CD14-positive monocyte (primary cell): ENCODE measurements at regions not wholly inside any gene's neighbourhood (a gene's known extent, or its start where the extent isn't known, plus 50 kb on each side); places are given as distances from the start of the nearest gene placed in this dataset.
A peak's percentile ranks its signal among the peaks of the same experiment; 100 is the strongest.

Experiments
- DNase-seq, 3 donors: peaks; one replicate each; pipeline ENCODE4 v3.0.0-alpha.2; 2011 to 2022
- H2AFZ ChIP-seq: 2 replicates; pipeline ENCODE4 v1.6.0; 2012; ENCODE audit warnings: mild to moderate bottlenecking, low read depth, low read length, inconsistent platforms; ENCODE audit not compliant: insufficient read depth, poor library complexity, severe bottlenecking
- H3K27ac ChIP-seq, 2 donors: 1 replicate in 1 of 2; 2 replicates in 1 of 2; pipeline ENCODE4 v1.5.1; 2012 to 2013; ENCODE audit warnings: low read length in 2 of 2, control low read depth in 1 of 2, inconsistent platforms in 1 of 2, low read depth in 1 of 2, mild to moderate bottlenecking in 1 of 2
- H3K27me3 ChIP-seq, 2 donors: one replicate each; pipeline versions ENCODE4 v1.6.0 to v1.6.1; 2011 to 2013; ENCODE audit warnings: low read length in 2 of 2; ENCODE audit not compliant: control insufficient read depth in 2 of 2, insufficient read depth in 2 of 2
- H3K36me3 ChIP-seq, 2 donors: replicated peaks in 1 of 2; 1 replicate in 1 of 2; 2 replicates in 1 of 2; pipeline versions ENCODE4 v1.5.1 to v1.6.1; 2012 to 2013; ENCODE audit warnings: low read length in 2 of 2, control low read depth in 1 of 2, inconsistent platforms in 1 of 2, mild to moderate bottlenecking in 1 of 2; ENCODE audit not compliant: insufficient read depth in 2 of 2, control insufficient read depth in 1 of 2
- H3K4me1 ChIP-seq, 2 donors: 1 replicate in 1 of 2; 2 replicates in 1 of 2; pipeline versions ENCODE4 v1.5.1 to v1.6.1; 2012 to 2013; ENCODE audit warnings: low read length in 2 of 2, control low read depth in 1 of 2, inconsistent platforms in 1 of 2, mild to moderate bottlenecking in 1 of 2, moderate library complexity in 1 of 2; ENCODE audit not compliant: insufficient read depth in 2 of 2, control insufficient read depth in 1 of 2
- H3K4me2 ChIP-seq: replicated peaks from 2 replicates; pipeline ENCODE3; 2012; ENCODE audit warnings: low read length, moderate library complexity, mild to moderate bottlenecking; ENCODE audit not compliant: poor library complexity, severe bottlenecking; ENCODE audit errors: extremely low read depth
- H3K4me3 ChIP-seq, 3 experiments: fragments of 200-600 bp in 1 of 3; sonication (generic) in 1 of 3; replicated peaks in 1 of 3; 1 replicate in 2 of 3; 2 replicates in 1 of 3; pipeline ENCODE4 v1.5.1; 2011 to 2013; ENCODE audit warnings: low read length in 3 of 3, mild to moderate bottlenecking in 3 of 3, control low read depth in 2 of 3, low read depth in 2 of 3, inconsistent platforms in 1 of 3, moderate library complexity in 1 of 3
- H3K79me2 ChIP-seq: 2 replicates; pipeline ENCODE4 v1.6.0; 2012; ENCODE audit warnings: mild to moderate bottlenecking, control low read depth, inconsistent platforms, low read length, moderate library complexity; ENCODE audit not compliant: insufficient read depth
- H3K9ac ChIP-seq: 2 replicates; pipeline ENCODE4 v1.6.0; 2017; ENCODE audit warnings: low read length, mild to moderate bottlenecking; ENCODE audit not compliant: insufficient read depth, poor library complexity, severe bottlenecking
- H3K9me3 ChIP-seq, 2 donors: replicated peaks in 1 of 2; 1 replicate in 1 of 2; 2 replicates in 1 of 2; pipeline versions ENCODE4 v1.5.1 to v1.6.1; 2012 to 2013; ENCODE audit warnings: low read length in 2 of 2, control low read depth in 1 of 2; ENCODE audit not compliant: control insufficient read depth in 1 of 2, insufficient read depth in 1 of 2
- H4K20me1 ChIP-seq: 2 replicates; pipeline ENCODE4 v1.6.0; 2012; ENCODE audit warnings: mild to moderate bottlenecking, low read length, control low read depth, moderate library complexity; ENCODE audit not compliant: insufficient read depth
- H3K27ac Mint-ChIP-seq, 7 donors: one replicate each; pipeline ENCODE4 v1.8.0; 2020; ENCODE audit warnings: mild to moderate bottlenecking in 7 of 7, mixed read lengths in 7 of 7, moderate library complexity in 6 of 7, inconsistent platforms in 2 of 7
- H3K27me3 Mint-ChIP-seq, 3 donors: one replicate each; pipeline ENCODE4 v1.8.0; 2021 to 2022; ENCODE audit warnings: low read depth in 3 of 3, mild to moderate bottlenecking in 3 of 3, mixed read lengths in 3 of 3, moderate library complexity in 3 of 3, inconsistent platforms in 1 of 3
- H3K36me3 Mint-ChIP-seq, 2 donors: one replicate each; pipeline ENCODE4 v1.8.0; 2020; ENCODE audit warnings: mixed read lengths in 2 of 2, inconsistent platforms in 1 of 2, mild to moderate bottlenecking in 1 of 2
- H3K4me1 Mint-ChIP-seq: one replicate; pipeline ENCODE4 v1.8.0; 2020; ENCODE audit warnings: mild to moderate bottlenecking, mixed read lengths
- H3K4me3 Mint-ChIP-seq, 2 donors: one replicate each; pipeline ENCODE4 v1.8.0; 2020; ENCODE audit warnings: mild to moderate bottlenecking in 2 of 2, mixed read lengths in 2 of 2, moderate library complexity in 1 of 2
- H3K9me3 Mint-ChIP-seq, 7 donors: one replicate each; pipeline ENCODE4 v1.8.0; 2020 to 2022; ENCODE audit warnings: mixed read lengths in 7 of 7, mild to moderate bottlenecking in 6 of 7, moderate library complexity in 6 of 7, inconsistent platforms in 2 of 7
- CTCF ChIP-seq: fragments of 200-600 bp; IDR thresholded peaks from one replicate; pipeline ENCODE4 v1.8.0; 2022; ENCODE audit warnings: antibody characterized with exemption, mild to moderate bottlenecking
- WGBS: methylation state at CpG from one replicate; pipeline ENCODE4 v1.1.5; 2013; ENCODE audit warnings: missing lambda C conversion rate; ENCODE audit not compliant: insufficient coverage; 5-methylcytosine and 5-hydroxymethylcytosine counted together
- intact Hi-C, 2 donors: fragments of 100-400 bp; cut with micrococcal nuclease; formaldehyde crosslinking; loops; one replicate each; pipeline versions ENCODE4 v1.15.0 to v1.15.1; 2023

- no peaks in the 10 kb centered on the region for H3K36me3 ChIP-seq
- Mint-ChIP-seq H3K4me3 (no peak overlapping the region), H3K27me3 (peaks cover 1 to 6% (median 6%) of the 10 kb centered on the region in 3 donors), H3K36me3 (no peaks in the 10 kb centered on the region), H3K9me3 (peaks cover 0 to 2% (median 0%) of the 10 kb centered on the region in 7 donors), H3K4me1 (no peaks in the 10 kb centered on the region), H3K27ac (no peak overlapping the region)
- H4K20me1 ChIP-seq = no peaks in the 10 kb centered on the region
- H3K27ac ChIP-seq = no peak overlapping the region
- H3K4me2 ChIP-seq = no peak overlapping the region
- H3K9me3 ChIP-seq = peaks cover 0 to 6% of the 10 kb centered on the region in 2 donors
- H2AFZ ChIP-seq = no peak overlapping the region
- H3K27me3 ChIP-seq = no peaks in the 10 kb centered on the region
- H3K4me1 ChIP-seq = no peaks in the 10 kb centered on the region
- intact Hi-C loops = no loop called here
- DNase-seq = peak in 2 of 3 donors; percentile 3 to 17
- H3K4me3 ChIP-seq = no peak overlapping the region
- H3K9ac ChIP-seq = no peak overlapping the region
- H3K79me2 ChIP-seq = no peaks in the 10 kb centered on the region
- no CpG with 5 or more reads among the region's 10 CpGs for WGBS
- peak; percentile 73 for TF ChIP-seq CTCF
Measured at GRCh38 chr16:73956587-73957494, 339.8 kb upstream of the PSMD7 start.

DNA sequence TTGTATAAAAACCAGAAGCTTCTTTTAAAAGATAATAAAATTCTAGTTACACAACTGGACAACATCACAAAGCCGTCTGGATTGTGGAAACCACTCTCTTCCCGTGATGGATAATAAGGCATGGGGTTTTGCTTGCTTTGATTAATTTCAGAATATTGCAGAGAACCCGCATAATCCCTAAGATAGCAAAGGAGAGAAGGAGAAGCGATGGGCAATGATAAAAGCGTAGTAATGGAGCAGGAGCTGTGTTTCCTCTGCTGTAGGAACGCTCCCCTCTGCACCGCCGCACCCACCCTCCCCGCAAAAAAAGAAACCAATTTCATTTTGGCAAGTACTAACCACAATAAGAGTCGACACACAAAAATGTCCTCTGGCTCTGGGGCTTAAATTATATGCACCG is 340.9 kb upstream of the PSMD7 start:
- Mint-ChIP-seq H3K4me3 (no peak overlapping the region), H3K4me1 (no peaks in the 10 kb centered on the region), H3K36me3 (no peaks in the 10 kb centered on the region), H3K27me3 (peaks cover 1 to 6% (median 5%) of the 10 kb centered on the region in 3 donors), H3K27ac (no peak overlapping the region), H3K9me3 (peaks cover 0 to 2% (median 0%) of the 10 kb centered on the region in 7 donors)
- H3K4me3 ChIP-seq = no peak overlapping the region
- no peaks in the 10 kb centered on the region for H4K20me1 ChIP-seq
- intact Hi-C loops = no loop called here
- no peaks in the 10 kb centered on the region for H3K79me2 ChIP-seq
- no peaks in the 10 kb centered on the region for H3K27me3 ChIP-seq
- no peak for DNase-seq
- no peak overlapping the region for H3K4me2 ChIP-seq
- H3K9me3 ChIP-seq = no peaks in the 10 kb centered on the region
- no peak overlapping the region for H2AFZ ChIP-seq
- no peaks in the 10 kb centered on the region for H3K36me3 ChIP-seq
- no peak overlapping the region for H3K9ac ChIP-seq
- no peak for TF ChIP-seq CTCF
- H3K4me1 ChIP-seq = no peaks in the 10 kb centered on the region
- H3K27ac ChIP-seq = no peak overlapping the region
- 88% methylated on average over 8 of the region's 11 CpGs for WGBS
